HL-60 (cell line): ENCODE measurements at regions not wholly inside any gene's neighbourhood (a gene's known extent, or its start where the extent isn't known, plus 50 kb on each side); places are given as distances from the start of the nearest gene placed in this dataset.
A peak's percentile ranks its signal among the peaks of the same experiment; 100 is the strongest.

Source experiments
- DNase-seq, 2 experiments: peaks; one replicate each; pipeline ENCODE4 v3.0.0-alpha.2; 2010 to 2020; ENCODE audit warnings: low read depth in 1 of 2, low spot score in 1 of 2
- H3K27ac ChIP-seq: fragments of 250-450 bp; sonication (Bioruptor Pico); replicated peaks from 2 replicates; pipeline ENCODE4 v1.5.1; 2020; ENCODE audit warnings: mild to moderate bottlenecking, moderate library complexity
- H3K27me3 ChIP-seq: fragments of 250-450 bp; sonication (Bioruptor Pico); 2 replicates; pipeline ENCODE4 v1.5.1; 2021; ENCODE audit warnings: mild to moderate bottlenecking, moderate library complexity; ENCODE audit not compliant: insufficient read depth, poor library complexity, severe bottlenecking
- H3K4me3 ChIP-seq: replicated peaks from 2 replicates; pipeline ENCODE4 v1.5.1; 2011; ENCODE audit warnings: mild to moderate bottlenecking, control low read depth, low read length; ENCODE audit not compliant: insufficient read depth
- CTCF ChIP-seq: IDR thresholded peaks from one replicate; pipeline ENCODE4 v1.5.1; 2011; ENCODE audit warnings: low read length, control low read depth, inconsistent platforms; ENCODE audit not compliant: insufficient read depth
- GABPA ChIP-seq: IDR thresholded peaks from 2 replicates; pipeline ENCODE4 v1.6.1; 2012; ENCODE audit warnings: low read depth
- POLR2AphosphoS5 ChIP-seq: IDR thresholded peaks from 2 replicates; pipeline ENCODE4 v1.6.1; 2012; ENCODE audit warnings: low read depth
- REST ChIP-seq: IDR thresholded peaks from 2 replicates; pipeline ENCODE4 v1.6.1; 2012; ENCODE audit warnings: low read depth; ENCODE audit not compliant: insufficient replicate concordance
- SPI1 ChIP-seq: IDR thresholded peaks from 2 replicates; pipeline ENCODE4 v1.6.1; 2012; ENCODE audit warnings: low read depth, mild to moderate bottlenecking, borderline replicate concordance

- Histone ChIP-seq H3K27ac (no peak overlapping the region), H3K27me3 (no peaks in the 10 kb centered on the region), H3K4me3 (no peak overlapping the region)
- TF ChIP-seq CTCF (no peak), POLR2AphosphoS5 (no peak), SPI1 (no peak), GABPA (no peak), REST (no peak)
- DNase-seq: no peak
Observed at GRCh38 chrX:4671344-4671743, 957.9 kb upstream of the PRKX start.

GRCh38 chrX:4670606-4671005, 957.2 kb upstream of the PRKX start:
- TF ChIP-seq SPI1 (no peak), CTCF (no peak), POLR2AphosphoS5 (no peak)
- no peak for DNase-seq
- Histone ChIP-seq H3K27ac (no peak overlapping the region), H3K27me3 (no peaks in the 10 kb centered on the region), H3K4me3 (no peak overlapping the region)

- DNase-seq: no peak
- 0 out of 2 replicates have a peak overlapping the region, but pooled peaks have one; percentile 1 for H3K27ac ChIP-seq
- no peak overlapping the region for H3K4me3 ChIP-seq
- no peaks in the 10 kb centered on the region for H3K27me3 ChIP-seq
- TF ChIP-seq POLR2AphosphoS5: no peak
- no peak for TF ChIP-seq SPI1
- no peak for TF ChIP-seq CTCF
- TF ChIP-seq REST: no peak
Observed at GRCh38 chrX:4668802-4669536, 955.5 kb upstream of the PRKX start.

GRCh38 chrX:4663085-4663484, 949.6 kb upstream of the PRKX start:
- no peak overlapping the region for H3K4me3 ChIP-seq
- TF ChIP-seq SPI1: no peak
- no peak for TF ChIP-seq GABPA
- TF ChIP-seq REST: no peak
- TF ChIP-seq CTCF: no peak
- no peak for TF ChIP-seq POLR2AphosphoS5
- H3K27me3 ChIP-seq: no peaks in the 10 kb centered on the region
- no peak for DNase-seq
- H3K27ac ChIP-seq: no peak overlapping the region
